ENCODE measurements at regions not wholly inside any gene's neighbourhood (a gene's known extent, or its start where the extent isn't known, plus 50 kb on each side); places are given as distances from the start of the nearest gene placed in this dataset.

DNA sequence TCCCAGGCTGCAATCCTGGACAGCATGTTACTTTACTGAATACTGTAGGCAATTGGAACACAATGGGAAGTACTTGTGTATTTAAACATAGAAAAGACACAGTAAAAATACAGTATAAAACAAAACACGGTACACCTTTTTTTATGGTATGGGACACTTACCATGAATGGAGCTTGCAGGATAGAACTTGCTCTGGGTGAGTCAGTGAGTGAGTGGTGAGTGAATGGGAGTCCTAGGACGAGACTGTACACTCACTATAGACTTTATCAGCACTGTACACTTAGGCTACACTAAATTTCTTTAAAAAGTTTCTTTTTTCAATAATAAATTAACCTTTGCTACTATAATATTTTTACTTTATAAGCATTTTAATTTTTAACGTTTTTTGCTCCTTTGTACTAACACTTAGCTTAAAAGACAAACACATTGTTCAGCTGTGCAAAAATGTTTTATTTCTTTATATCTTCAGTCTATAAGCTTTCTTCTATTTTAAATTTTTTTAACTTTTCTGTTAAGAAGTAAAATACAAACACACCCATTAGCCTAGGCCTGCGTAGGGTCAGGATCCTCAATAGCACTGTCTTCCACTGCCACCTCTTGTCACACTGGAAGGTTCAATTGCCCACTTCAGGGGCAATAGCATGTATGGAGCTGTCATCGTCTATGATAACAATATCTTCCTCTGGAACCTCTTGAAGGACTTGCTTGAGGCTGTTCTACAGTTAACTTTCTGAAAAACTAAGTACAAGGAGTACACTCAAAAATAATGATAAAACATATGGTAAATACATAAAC, 293.5 kb upstream of the FSTL5 start:
- DNase-seq, result no peak

DNA sequence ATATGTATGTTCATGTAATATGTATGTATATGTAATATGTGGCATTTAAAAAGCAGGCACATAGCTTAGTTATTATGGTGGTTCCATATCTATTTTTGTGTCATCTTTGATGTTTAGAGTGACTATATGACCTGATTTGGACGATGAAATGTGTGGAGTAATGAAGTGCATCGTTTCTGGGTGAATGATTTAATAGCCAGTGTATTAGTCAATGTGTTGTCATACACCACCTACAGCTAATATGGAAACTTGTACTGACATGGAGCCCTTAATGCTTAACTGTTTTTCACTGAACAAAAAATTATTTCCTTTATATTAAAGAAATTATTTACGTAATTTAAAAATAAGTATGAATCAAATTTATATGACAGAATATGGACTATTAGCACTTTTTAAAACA, 292.3 kb upstream of the FSTL5 start:
- no peak for DNase-seq

DNA sequence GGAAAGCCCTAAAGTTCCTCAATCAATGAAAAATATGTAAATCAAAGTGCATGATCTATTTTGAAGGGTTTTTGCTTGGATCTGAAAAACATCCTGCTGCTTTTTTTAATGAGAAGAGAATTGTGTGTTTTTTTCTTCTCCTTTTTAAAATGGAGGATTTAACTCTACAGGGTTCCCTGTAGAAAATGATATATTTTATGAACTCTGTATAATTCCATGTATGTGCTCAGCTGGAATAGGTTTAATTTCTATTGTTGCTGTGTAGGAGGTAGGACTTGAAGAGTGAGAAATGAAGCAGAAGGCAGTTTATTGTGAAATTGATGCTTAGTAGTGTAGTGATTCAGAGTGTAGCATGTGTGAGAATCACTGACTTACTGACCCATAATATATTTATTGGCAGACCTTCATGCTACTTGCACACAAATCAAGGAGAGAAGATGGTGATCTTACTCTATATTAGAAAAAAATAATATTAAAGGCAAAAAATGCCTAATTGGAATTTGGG, 286.8 kb upstream of the FSTL5 start:
- DNase-seq, result no peak

DNA sequence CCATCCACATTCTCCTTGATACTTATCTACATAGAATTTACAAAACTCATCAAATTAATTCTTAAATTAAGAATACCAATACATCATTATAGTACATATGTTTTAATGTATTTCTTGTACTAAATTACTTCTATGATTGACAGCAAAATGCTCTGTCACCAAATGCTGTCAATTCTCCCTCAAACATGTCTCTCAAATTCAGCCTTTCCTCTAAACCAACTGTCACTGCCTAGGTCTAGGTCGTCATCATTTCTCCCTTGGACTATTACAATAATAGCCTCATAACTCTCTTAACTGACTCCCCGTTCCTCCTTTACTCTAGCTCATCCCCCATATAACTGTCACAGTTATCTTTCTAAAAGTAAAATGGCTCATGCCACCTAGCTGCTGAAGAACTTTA, 279.7 kb upstream of the FSTL5 start:
- DNase-seq, result no peak

DNA sequence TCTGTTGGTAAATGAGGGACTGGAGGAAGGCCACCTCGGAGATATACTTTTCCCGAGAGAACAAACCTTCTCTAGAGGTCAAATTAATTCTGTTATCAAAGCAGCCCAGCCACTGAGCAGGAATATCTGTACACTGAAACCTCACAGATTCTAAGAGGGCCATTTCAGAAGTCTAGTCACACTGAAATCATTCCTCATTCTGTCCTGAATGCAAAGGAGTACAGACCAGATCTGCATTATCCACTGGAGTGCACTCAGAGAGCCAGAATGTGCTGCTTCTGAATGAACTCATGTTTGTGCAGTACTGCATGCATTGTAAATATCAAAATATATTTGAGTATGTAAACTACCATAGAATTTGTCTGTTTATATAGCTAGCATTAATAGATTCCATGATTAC, 278.3 kb upstream of the FSTL5 start:
- DNase-seq, result no peak

DNA sequence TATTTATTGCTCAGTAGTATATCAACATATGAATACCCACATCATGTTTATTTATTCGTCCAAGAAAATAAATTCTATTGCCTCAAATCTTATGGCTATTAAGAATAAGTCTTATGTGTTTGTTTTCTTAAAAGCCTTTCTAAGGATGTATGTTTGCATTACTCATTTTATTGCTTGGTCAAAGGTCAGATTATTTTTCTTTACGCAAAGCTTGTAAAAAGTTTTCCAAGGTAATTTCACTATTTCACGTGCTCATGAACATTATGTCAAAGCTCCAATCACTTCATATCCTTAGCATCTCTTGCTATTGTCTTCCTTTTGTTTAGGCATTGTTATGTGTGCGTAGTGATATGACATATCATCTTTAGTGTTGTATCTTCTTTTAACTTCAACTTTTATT, 258.5 kb upstream of the FSTL5 start:
- DNase-seq, result no peak

DNA sequence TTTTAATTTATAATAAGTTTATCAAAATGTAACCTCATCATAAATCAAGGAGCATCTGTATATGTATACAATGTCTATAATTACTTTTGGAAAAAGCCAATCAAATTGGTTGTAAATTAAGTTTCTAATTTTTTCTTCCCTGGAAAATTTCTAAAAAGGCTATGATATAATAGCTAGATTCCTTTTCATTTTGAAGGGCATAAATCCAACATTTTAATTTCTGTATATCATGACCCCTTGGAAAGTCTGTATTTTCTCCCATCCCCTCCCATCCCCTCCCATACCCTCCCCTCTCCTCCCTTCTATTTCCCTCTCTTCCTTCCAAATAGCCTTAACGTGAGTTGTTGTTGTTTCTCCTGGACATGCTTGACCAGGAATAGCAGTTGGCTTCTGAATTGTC, 247.1 kb upstream of the FSTL5 start:
- no peak for DNase-seq

DNA sequence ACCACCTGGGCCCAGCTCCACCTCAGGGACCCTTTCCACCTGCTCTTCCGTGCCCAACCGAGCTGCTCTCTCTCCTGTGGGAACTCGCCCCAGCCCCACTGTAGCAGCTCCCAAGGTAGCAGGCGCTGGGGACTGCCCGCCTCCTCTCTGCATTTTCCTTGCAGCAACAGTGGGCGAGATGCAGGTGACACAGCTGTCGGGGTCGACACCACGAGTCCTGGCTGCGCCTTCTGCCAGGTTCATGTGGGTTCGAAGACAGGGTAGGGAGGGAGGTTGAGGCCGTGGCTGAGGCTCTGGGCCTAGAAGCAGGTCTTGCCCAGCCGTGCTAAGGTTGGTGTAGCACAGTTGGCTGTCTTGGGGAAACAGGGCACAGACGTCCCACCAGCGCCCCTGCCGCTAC, 245.2 kb upstream of the FSTL5 start:
- no peak for DNase-seq

DNA sequence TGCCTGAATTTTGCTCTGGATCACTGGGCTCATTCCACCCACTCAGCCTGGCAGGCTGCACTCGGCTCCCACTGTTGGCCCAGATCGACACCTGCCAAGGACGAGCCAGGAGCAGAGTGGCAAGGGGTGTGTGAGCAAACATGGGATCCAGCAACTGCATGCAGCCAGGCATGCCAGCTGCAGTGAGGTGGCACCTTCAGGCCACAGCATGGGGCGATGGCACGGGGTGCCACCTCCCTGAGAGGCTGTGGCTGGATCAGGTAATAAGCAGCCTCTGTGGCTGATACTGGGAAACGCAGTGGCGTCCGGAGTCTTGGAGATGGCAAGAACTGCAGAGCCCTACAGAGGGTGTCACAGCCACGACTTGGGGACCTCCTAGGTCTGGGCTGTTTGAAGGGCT, 244.5 kb upstream of the FSTL5 start:
- no peak for DNase-seq

DNA sequence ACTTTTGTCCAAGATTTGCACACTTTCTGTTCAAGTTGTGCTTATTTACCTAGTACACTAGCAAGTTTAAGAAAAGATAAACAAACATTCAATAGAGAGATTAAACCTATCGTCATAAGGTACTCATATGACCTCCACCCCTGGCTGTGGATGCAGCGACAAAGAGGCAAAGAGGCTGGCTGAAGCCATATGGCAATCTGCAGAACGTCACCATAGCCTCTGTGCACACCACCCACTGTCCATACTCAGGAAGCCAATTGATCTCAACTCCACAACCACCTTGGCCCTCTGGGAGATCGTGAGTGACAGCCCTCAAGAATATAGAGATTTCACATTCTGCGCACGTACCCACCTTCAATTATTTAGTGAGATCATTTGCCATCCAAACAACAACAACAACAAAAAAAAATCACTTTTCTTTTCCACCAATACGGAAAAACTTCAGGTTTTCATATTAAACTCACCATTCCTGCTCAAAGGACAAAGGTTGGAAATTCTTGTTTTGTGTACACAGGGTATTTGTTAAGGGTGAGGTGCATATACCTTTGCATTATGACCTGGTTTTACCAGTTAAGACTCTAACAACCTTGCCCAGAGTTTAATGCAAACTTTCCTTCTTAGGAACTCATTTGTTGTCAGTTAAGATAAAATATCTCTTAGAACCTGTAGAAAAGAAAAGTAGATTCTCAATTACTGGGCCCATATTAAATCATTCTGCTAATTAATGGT, 243.0 kb upstream of the FSTL5 start:
- DNase-seq, result no peak

DNA sequence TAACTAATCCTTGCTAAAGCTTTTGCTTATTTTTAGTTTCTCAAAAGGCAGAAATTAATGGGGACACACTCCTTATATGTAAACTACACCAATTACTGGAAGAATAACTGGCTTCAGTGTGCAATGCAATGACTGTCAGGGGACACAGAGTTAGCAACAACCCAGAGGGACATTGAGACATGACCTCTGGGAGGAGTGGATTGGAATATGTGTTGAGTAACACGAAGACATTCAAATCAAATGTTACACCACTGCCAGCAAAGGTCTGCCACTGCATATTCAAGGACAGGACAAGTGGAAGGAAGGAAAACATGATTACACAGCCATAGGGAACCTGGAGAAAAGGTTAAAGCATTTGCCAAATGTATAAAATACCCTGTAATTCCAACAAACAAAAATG, 240.1 kb upstream of the FSTL5 start:
- no peak for DNase-seq

DNA sequence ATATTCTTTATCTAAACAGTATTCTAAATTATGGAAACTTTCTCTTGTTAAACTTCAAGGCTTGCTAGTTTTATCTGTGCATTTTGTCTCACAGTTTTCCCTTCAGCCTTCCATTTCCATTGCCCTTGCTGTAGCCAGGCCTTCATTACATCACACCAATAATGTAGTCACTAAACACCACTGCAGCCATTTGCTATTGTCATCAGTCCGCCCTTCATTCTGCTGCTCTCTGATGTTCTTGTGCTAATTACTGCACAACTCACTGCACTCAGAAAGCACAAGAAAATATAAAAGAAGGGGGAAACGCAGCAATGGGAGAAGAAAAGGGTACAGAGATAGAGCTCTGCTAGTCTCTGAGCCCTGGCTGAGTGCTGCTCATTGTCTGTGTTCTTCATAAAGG, 239.6 kb upstream of the FSTL5 start:
- DNase-seq, result no peak

DNA sequence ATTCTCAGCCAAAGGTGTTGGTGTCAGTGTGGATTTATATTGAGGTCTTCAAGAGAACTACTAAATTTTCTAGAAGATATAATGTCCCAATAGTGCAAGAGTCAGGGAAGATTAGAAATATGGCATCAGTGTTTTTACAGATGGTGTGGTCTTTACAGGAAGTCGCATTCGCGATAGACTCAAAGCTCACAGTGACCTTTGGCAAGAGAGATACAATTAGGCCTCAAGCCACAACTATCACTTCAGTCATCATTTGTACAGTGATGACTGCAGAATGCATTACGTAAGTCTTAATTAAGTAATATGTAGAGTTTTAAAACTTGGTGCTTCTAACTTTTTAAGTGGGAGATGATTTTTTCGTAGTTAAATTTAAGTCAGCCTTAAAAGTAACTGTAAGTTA, 237.2 kb upstream of the FSTL5 start:
- no peak for DNase-seq

DNA sequence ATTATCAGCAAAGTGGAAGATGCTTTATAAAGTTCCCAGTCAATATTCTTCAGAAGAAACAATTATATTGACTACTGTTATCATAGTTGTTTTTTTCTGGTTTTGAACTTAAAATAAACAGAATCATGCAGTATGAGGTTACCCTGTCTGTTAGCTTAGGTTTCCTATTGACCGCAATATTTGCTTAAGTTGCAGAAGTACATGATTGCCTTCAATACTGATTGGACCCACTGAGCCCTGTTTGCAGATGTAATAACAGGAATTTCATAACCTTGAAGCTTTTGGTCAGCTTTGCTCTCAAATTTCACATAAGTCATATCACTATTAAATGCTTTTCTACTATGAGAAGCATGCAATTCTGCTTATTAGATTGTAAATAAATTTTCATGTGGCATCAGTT, 229.1 kb upstream of the FSTL5 start:
- DNase-seq, result no peak

DNA sequence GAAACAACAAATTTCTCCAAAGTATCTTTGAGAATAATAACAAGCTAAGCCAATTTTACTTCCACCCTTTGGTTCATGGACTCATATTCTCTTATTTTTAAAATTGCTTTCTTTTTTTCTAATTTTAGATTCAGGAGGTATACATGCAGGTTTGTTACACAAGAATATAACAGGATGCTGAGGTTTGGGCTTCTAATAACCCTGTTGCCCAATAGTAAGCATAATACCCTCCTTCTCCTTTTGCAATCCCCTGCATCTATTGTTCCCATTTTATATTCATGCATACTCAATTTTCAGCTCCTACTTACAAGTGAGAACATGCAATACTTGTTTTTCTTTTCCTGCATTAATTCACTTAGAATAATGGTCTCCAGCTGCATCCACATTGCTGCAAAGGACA, 202.3 kb upstream of the FSTL5 start:
- no peak for DNase-seq

DNA sequence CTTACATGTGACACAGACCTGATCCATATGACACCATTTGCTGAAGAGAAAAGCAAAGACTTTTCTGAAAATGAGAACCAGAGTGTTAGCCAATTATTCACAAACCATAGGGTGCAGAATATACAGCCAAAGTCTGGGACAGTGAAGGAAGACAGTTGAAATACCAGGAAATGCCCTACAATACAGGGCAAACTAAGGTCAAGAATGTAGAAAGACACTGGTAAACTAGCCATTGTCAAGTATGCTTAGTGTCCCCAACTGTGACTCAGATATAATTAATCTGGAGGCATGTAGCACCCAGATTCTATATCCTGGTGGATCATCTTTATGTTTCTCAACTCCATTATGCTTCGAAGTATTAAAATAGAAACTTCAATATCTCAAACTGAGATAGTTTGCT, 200.9 kb upstream of the FSTL5 start:
- DNase-seq, result no peak

DNA sequence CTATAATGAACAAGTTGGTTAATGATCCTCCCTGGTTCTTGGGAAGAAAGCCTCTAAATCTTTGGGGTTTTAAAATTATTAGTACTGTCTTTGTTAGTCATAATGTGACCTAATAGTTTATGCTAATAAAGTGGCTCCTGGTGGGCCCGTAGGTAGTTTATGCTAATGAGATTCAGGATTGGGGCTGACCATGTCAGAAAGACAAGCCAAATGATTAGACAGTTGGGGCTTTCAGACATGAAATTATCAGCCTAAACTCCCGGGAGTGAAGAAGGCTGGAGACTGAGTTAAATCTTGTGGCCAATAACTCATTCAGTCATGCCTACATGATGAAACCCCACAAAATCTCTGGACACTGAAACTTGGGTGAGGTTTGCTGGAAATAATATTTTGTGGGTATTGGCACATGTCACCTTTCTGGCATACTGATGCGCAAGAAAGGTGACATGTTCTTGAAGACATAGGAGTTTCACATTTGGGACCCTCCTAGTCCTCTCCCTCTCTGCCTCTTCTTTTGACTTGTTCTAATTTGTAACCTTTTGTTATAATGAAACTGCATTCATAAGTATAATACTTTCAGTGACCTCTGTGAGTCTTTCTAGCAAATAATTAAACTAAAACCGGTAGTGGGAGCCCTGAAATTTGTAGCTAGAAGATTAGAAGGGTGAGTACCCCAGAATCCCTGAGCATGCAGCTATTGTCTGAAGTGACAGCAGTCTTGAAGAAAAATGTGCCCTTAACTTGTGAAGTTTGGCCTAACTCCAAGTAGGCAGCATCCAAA, 196.8 kb upstream of the FSTL5 start:
- no peak for DNase-seq

DNA sequence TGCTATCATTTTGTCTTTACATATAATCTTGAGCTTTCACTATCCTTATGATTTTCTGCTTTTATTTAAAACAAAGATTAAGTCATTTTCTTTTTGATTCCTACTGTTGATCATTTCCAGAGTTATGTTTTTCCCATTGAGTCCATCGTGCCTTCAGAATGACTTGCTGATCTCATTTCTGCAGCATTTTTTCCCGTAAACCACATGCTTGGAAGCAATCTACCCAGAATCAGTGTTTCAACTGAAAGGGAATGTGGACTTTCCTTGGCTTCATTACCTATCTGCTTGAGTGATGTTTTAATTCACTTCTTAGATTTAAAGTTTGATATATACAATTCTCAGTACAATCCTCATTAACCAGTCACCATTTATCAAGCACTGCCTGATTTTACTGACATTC, 192.4 kb upstream of the FSTL5 start:
- DNase-seq, result no peak

DNA sequence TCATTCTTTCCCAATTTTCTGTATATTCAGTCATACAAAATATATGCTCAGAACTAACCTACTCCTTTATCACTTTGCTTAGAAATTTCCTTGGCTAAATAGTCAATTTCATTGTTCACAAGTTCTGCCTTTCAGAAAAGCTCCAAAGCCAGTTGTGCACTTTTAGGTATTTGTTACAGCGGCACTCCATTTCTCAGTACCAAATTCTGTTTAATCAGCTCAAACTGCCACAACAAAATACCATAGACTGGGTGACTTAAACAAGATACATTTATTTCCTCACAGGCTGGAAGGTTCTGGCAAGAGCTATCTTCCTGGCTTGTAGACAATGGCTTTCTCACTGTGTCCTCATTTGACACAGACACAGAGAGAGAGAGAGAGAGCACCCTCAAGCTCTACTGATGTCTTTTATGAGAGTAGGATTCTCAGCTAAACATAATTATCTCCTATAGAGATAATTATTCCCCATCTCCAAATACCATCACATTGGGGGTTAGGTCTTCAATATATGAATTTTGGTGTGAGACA, 188.8 kb upstream of the FSTL5 start:
- no peak for DNase-seq

DNA sequence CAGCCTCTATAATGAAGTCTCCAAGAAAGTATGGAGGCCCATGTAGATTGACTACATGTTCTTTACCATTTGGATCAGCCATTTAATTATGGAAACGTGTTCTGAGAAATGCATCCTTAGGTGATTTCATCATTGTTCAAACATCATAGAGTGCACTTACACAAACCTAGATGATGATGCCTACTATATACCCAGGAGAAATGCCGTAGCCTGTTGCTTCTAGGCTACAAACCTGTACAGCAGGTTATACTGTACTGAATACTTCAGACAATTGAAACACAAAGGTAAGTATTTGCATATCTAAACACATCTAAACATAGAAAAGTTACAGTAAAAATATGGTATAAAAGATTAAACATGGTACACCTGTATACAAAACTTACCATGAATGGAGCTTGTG, 186.5 kb upstream of the FSTL5 start:
- no peak for DNase-seq

DNA sequence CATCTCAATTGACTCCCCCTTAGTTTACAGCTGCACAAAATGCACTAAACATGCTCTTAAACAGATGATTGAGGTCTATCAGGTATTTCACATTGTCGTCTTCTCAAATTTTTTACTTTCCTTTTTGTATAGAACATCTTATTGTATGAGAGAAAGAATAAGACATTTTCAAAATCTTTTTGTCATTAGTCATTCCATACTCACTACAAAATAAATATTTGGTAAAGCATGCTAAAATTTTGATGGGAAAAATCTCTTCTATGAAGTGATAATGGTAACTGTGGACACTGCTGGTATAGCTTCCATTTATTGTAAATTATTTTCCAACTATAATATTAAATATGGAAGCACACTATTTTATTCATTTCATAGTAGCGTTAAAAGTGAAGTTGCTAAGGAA, 185.6 kb upstream of the FSTL5 start:
- DNase-seq, result no peak

DNA sequence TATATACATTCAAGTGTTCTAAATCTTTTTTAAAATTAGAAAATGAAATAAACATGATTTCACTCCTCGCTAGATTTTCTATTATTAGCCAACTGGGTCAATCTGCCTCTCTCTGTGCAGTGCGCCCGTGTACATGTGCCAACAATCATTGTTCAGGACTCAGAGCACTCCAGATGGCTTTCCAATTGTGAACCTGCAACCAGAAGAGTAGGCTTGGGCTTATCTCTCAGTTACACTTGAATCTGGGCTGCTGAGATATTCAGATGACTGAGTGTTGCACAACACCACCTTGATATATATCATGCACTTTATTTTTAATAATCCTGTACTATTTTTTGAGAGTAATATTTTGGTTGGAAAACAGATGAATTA, 184.0 kb upstream of the FSTL5 start:
- no peak for DNase-seq

DNA sequence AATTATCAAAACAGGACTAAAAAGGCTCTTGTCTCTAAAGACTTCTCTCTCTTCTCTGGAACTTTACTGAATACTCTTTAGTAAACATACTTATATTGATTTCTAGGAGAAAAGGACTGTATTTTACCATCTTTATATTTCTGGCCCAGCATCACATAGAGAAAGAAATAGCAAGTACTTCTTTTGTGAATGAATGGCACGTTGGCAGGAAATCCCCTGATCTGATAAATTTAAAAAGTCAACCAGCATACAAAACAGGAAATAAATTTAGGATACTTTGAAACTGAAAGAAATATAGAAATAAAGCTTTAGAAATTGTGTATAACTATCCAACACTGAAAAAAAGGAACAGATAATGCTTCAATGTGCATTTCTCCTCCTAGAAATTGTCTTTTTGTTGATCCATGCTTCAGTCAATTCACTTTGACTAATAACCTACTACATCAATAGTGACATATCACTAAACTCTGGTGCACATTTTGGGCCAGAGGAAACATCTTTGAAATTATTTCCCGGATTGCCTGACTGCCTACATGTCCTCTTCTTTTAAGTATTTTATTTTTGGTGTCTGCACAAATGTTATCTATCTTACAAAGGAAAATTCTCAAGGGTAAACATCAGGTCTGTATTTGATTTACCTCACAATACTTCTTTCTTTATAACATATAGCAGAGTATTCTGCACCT, 183.5 kb upstream of the FSTL5 start:
- DNase-seq, result no peak

Measured in SW 1271 (cell line).